ENCODE measurements at regions not wholly inside any gene's neighbourhood (a gene's known extent, or its start where the extent isn't known, plus 50 kb on each side); places are given as distances from the start of the nearest gene placed in this dataset.

GRCh38 chr2:145059914-145060313 lies 540.0 kb upstream of the ZEB2 start:
- ATAC-seq = no peak
- Histone ChIP-seq H3K36me3 (ENCODE audit: low read depth) (no peaks in the 10 kb centered on the region), H3K4me3 (no peak overlapping the region), H3K4me1 (ENCODE audit: low read depth) (no peaks in the 10 kb centered on the region), H3K9me3 (no peaks in the 10 kb centered on the region)
- intact Hi-C loops (cut with DNase I, micrococcal nuclease) = no loop called here
- DNase-seq = no peak
- no peak for TF ChIP-seq CTCF (IDR thresholded peaks at IDR 0.05)

- TF ChIP-seq CTCF (IDR thresholded peaks at IDR 0.05) = no peak
- ATAC-seq (no peak), DNase-seq (no peak)
- H3K4me3 ChIP-seq = no peak overlapping the region
- H3K36me3 ChIP-seq (ENCODE audit: low read depth) = no peaks in the 10 kb centered on the region
- intact Hi-C loops (cut with DNase I, micrococcal nuclease) = no loop called here
- no peaks in the 10 kb centered on the region for H3K4me1 ChIP-seq (ENCODE audit: low read depth)
- H3K9me3 ChIP-seq = no peaks in the 10 kb centered on the region
These were observed 539.4 kb upstream of the ZEB2 start for GRCh38 chr2:145059343-145059742.

GRCh38 chr2:145058457-145058856 lies 538.5 kb upstream of the ZEB2 start:
- Histone ChIP-seq H3K36me3 (ENCODE audit: low read depth) (no peaks in the 10 kb centered on the region), H3K4me1 (ENCODE audit: low read depth) (no peaks in the 10 kb centered on the region), H3K4me3 (no peak overlapping the region), H3K9me3 (no peaks in the 10 kb centered on the region)
- intact Hi-C loops (cut with DNase I, micrococcal nuclease) = no loop called here
- ATAC-seq (no peak), DNase-seq (no peak)
- no peak for TF ChIP-seq CTCF (IDR thresholded peaks at IDR 0.05)

- Histone ChIP-seq H3K9me3 (no peaks in the 10 kb centered on the region), H3K4me3 (no peak overlapping the region), H3K36me3 (ENCODE audit: low read depth) (no peaks in the 10 kb centered on the region), H3K4me1 (ENCODE audit: low read depth) (no peaks in the 10 kb centered on the region)
- no peak for ATAC-seq
- intact Hi-C loops (cut with DNase I, micrococcal nuclease) = no loop called here
- no peak for TF ChIP-seq CTCF (IDR thresholded peaks at IDR 0.05)
- DNase-seq = no peak
These were observed 535.7 kb upstream of the ZEB2 start for GRCh38 chr2:145055651-145056050.

GRCh38 chr2:145050134-145050533 lies 530.2 kb upstream of the ZEB2 start:
- no peak for TF ChIP-seq CTCF (IDR thresholded peaks at IDR 0.05)
- Histone ChIP-seq H3K4me3 (no peak overlapping the region), H3K36me3 (ENCODE audit: low read depth) (no peaks in the 10 kb centered on the region), H3K4me1 (ENCODE audit: low read depth) (no peaks in the 10 kb centered on the region), H3K9me3 (no peaks in the 10 kb centered on the region)
- intact Hi-C loops (cut with DNase I, micrococcal nuclease) = no loop called here
- ATAC-seq (no peak), DNase-seq (no peak)

- no peak overlapping the region for H3K4me3 ChIP-seq
- DNase-seq (no peak), ATAC-seq (no peak)
- intact Hi-C loops (cut with DNase I, micrococcal nuclease) = no loop called here
- no peaks in the 10 kb centered on the region for H3K9me3 ChIP-seq
- no peak for TF ChIP-seq CTCF (IDR thresholded peaks at IDR 0.05)
- H3K36me3 ChIP-seq (ENCODE audit: low read depth) = no peaks in the 10 kb centered on the region
- H3K4me1 ChIP-seq (ENCODE audit: low read depth) = no peaks in the 10 kb centered on the region
These were observed 529.6 kb upstream of the ZEB2 start for GRCh38 chr2:145049475-145049874.

Measured in mucosa of descending colon (tissue), 3 donors.